GM21528 (cell line): ENCODE measurements at regions not wholly inside any gene's neighbourhood (a gene's known extent, or its start where the extent isn't known, plus 50 kb on each side); places are given as distances from the start of the nearest gene placed in this dataset.
"Not testable (repeated sequence)": the region's sequence is repeated elsewhere in the genome, so short reads cannot be mapped to it uniquely, and the experiment has no call there.

Experiments
- ATAC-seq: cut with Tn5 transposase; IDR thresholded peaks from one replicate; pipeline ENCODE4 v1.9.1; 2021; ENCODE audit warnings: mild to moderate bottlenecking, moderate library complexity; ENCODE audit not compliant: unreplicated experiment, low FRiP score

- no peak for ATAC-seq
Observed at GRCh38 chr2:236479814-236480213, 89.8 kb upstream of the ACKR3 start.

GRCh38 chr2:236483102-236483501, 86.5 kb upstream of the ACKR3 start:
- ATAC-seq, result no peak

- no peak for ATAC-seq
Observed at GRCh38 chr2:236485519-236485918, 84.1 kb upstream of the ACKR3 start.

GRCh38 chr2:236489083-236489482, 80.5 kb upstream of the ACKR3 start:
- not testable (repeated sequence) for ATAC-seq

GRCh38 chr2:236489895-236490404, 79.7 kb upstream of the ACKR3 start:
- ATAC-seq, result no peak

- no peak for ATAC-seq
Observed at GRCh38 chr2:236496340-236496739, 73.3 kb upstream of the ACKR3 start.

GRCh38 chr2:236498369-236498768, 71.3 kb upstream of the ACKR3 start:
- no peak for ATAC-seq

GRCh38 chr2:236499691-236500578, 69.7 kb upstream of the ACKR3 start:
- no peak for ATAC-seq

GRCh38 chr2:236501026-236501425, 68.6 kb upstream of the ACKR3 start:
- no peak for ATAC-seq

- no peak for ATAC-seq
Observed at GRCh38 chr2:236501531-236501930, 68.1 kb upstream of the ACKR3 start.

GRCh38 chr2:236503100-236503499, 66.5 kb upstream of the ACKR3 start:
- no peak for ATAC-seq

- no peak for ATAC-seq
Observed at GRCh38 chr2:236503583-236503982, 66.0 kb upstream of the ACKR3 start.

GRCh38 chr2:236505041-236505440, 64.6 kb upstream of the ACKR3 start:
- no peak for ATAC-seq

GRCh38 chr2:236505648-236506047, 64.0 kb upstream of the ACKR3 start:
- no peak for ATAC-seq

GRCh38 chr2:236507393-236508085, 62.1 kb upstream of the ACKR3 start:
- ATAC-seq, result no peak

GRCh38 chr2:236508466-236508865, 61.2 kb upstream of the ACKR3 start:
- ATAC-seq, result no peak

GRCh38 chr2:236510034-236510433, 59.6 kb upstream of the ACKR3 start:
- ATAC-seq, result no peak

GRCh38 chr2:236511266-236511665, 58.4 kb upstream of the ACKR3 start:
- ATAC-seq, result no peak

- no peak for ATAC-seq
Observed at GRCh38 chr2:236512267-236512666, 57.4 kb upstream of the ACKR3 start.

GRCh38 chr2:236512902-236513435, 56.7 kb upstream of the ACKR3 start:
- ATAC-seq, result peak; percentile 94

GRCh38 chr2:236513956-236514355, 55.7 kb upstream of the ACKR3 start:
- no peak for ATAC-seq
